ENCODE measurements at regions not wholly inside any gene's neighbourhood (a gene's known extent, or its start where the extent isn't known, plus 50 kb on each side); places are given as distances from the start of the nearest gene placed in this dataset.

DNA sequence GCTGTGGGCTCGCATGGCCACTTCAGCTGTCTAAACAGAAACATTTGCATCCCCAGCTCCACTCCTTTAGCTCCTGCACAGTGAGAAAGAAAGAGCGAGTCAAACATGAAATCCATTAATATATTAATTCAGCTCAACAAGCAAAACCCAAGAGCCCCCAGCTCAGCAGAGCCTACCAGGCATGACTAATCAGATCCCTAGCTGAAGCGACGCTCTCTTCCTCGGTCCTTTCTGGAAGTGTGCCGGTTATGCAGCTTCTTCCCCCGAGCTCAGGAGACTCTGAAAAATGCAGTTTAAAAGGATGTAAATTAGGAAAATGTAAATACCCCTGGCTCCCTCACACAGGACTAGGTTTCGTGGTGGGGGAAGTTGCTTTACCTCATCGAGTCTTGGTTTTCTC lies 221.5 kb downstream of the ANKRD30B start:
- TF ChIP-seq, protein P1, sequence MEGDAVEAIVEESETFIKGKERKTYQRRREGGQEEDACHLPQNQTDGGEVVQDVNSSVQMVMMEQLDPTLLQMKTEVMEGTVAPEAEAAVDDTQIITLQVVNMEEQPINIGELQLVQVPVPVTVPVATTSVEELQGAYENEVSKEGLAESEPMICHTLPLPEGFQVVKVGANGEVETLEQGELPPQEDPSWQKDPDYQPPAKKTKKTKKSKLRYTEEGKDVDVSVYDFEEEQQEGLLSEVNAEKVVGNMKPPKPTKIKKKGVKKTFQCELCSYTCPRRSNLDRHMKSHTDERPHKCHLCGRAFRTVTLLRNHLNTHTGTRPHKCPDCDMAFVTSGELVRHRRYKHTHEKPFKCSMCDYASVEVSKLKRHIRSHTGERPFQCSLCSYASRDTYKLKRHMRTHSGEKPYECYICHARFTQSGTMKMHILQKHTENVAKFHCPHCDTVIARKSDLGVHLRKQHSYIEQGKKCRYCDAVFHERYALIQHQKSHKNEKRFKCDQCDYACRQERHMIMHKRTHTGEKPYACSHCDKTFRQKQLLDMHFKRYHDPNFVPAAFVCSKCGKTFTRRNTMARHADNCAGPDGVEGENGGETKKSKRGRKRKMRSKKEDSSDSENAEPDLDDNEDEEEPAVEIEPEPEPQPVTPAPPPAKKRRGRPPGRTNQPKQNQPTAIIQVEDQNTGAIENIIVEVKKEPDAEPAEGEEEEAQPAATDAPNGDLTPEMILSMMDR (IDR thresholded peaks at IDR 0.05; ENCODE audit: low read depth, low read length, poor library complexity, severe bottlenecking): no peak
- TF ChIP-seq EZH2phosphoT487 (IDR thresholded peaks at IDR 0.05; ENCODE audit: borderline replicate concordance, low read length): no peak

All from DOHH2 (cell line).